Loucy (cell line): ENCODE measurements at regions not wholly inside any gene's neighbourhood (a gene's known extent, or its start where the extent isn't known, plus 50 kb on each side); places are given as distances from the start of the nearest gene placed in this dataset.

Experiments used
- EZH2phosphoT487 ChIP-seq: fragments of 200-600 bp; IDR thresholded peaks from 2 replicates; pipeline ENCODE4 v1.6.1; 2018; ENCODE audit warnings: antibody characterized with exemption, mild to moderate bottlenecking, moderate library complexity, borderline replicate concordance
- TF ChIP-seq, protein P1 (sequence below): fragments of 200-600 bp; sonication (generic); conservative IDR thresholded peaks from 2 replicates; pipeline ENCODE4 v1.5.1; 2014; ENCODE audit warnings: mild to moderate bottlenecking, antibody characterized with exemption, low read length

- TF ChIP-seq, protein P1, sequence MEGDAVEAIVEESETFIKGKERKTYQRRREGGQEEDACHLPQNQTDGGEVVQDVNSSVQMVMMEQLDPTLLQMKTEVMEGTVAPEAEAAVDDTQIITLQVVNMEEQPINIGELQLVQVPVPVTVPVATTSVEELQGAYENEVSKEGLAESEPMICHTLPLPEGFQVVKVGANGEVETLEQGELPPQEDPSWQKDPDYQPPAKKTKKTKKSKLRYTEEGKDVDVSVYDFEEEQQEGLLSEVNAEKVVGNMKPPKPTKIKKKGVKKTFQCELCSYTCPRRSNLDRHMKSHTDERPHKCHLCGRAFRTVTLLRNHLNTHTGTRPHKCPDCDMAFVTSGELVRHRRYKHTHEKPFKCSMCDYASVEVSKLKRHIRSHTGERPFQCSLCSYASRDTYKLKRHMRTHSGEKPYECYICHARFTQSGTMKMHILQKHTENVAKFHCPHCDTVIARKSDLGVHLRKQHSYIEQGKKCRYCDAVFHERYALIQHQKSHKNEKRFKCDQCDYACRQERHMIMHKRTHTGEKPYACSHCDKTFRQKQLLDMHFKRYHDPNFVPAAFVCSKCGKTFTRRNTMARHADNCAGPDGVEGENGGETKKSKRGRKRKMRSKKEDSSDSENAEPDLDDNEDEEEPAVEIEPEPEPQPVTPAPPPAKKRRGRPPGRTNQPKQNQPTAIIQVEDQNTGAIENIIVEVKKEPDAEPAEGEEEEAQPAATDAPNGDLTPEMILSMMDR = no peak
- TF ChIP-seq EZH2phosphoT487 = no peak
Observed at GRCh38 chr15:49720261-49720660, 99.4 kb downstream of the DTWD1 start.
